CD4-positive, alpha-beta T cell (primary cell): ENCODE measurements at regions not wholly inside any gene's neighbourhood (a gene's known extent, or its start where the extent isn't known, plus 50 kb on each side); places are given as distances from the start of the nearest gene placed in this dataset.

Source experiments
- ATAC-seq: fragments of 200-7000 bp; cut with Tn5 transposase; one replicate; pipeline ENCODE4 v1.10.0; 2022; ENCODE audit warnings: mild to moderate bottlenecking; ENCODE audit not compliant: poor library complexity
- CTCF ChIA-PET: fragments of 350-600 bp; sonication (Branson Sonifier 250); formaldehyde crosslinking; loops from one replicate; lab custom pipeline; 2021; ENCODE audit warnings: antibody characterized with exemption, inconsistent platforms; lab: Charles Lee
- POLR2A ChIA-PET: fragments of 350-600 bp; sonication (Branson Sonifier 250); formaldehyde crosslinking; loops from one replicate; lab custom pipeline; 2021; ENCODE audit warnings: antibody characterized with exemption, inconsistent platforms; lab: Charles Lee
- DNase-seq, 14 experiments: peaks; one replicate each; pipeline ENCODE4 v3.0.0-alpha.2; 2013 to 2020; ENCODE audit warnings: mixed read lengths in 2 of 14
- H3K27ac ChIP-seq, 2 donors: one replicate each; pipeline versions ENCODE4 v1.5.1 to v1.7.0; 2013; ENCODE audit warnings: low read length in 2 of 2, low read depth in 1 of 2, mild to moderate bottlenecking in 1 of 2
- H3K27me3 ChIP-seq, 2 experiments: 1 replicate in 1 of 2; 2 replicates in 1 of 2; pipeline versions ENCODE4 v1.6.1 to v1.7.0; 2013; ENCODE audit warnings: low read length in 2 of 2, control low read depth in 1 of 2, mild to moderate bottlenecking in 1 of 2, moderate library complexity in 1 of 2; ENCODE audit not compliant: insufficient read depth in 2 of 2, control insufficient read depth in 1 of 2
- H3K36me3 ChIP-seq: one replicate; pipeline ENCODE4 v1.6.1; 2013; ENCODE audit warnings: low read length, control low read depth; ENCODE audit not compliant: insufficient read depth
- H3K4me1 ChIP-seq: one replicate; pipeline ENCODE4 v1.6.1; 2013; ENCODE audit warnings: low read length, control low read depth; ENCODE audit not compliant: insufficient read depth
- H3K4me3 ChIP-seq: one replicate; pipeline ENCODE4 v1.5.1; 2013; ENCODE audit warnings: mild to moderate bottlenecking, low read length, moderate library complexity
- H3K9me3 ChIP-seq, 2 experiments: 1 replicate in 1 of 2; 2 replicates in 1 of 2; pipeline versions ENCODE4 v1.6.1 to v1.7.0; 2013; ENCODE audit warnings: low read length in 2 of 2, mild to moderate bottlenecking in 2 of 2, control low read depth in 1 of 2, moderate library complexity in 1 of 2; ENCODE audit not compliant: control insufficient read depth in 1 of 2, insufficient read depth in 1 of 2
- H3K27ac Mint-ChIP-seq: one replicate; pipeline ENCODE4 v1.8.0; 2020; ENCODE audit warnings: mixed read lengths
- H3K27me3 Mint-ChIP-seq: one replicate; pipeline ENCODE4 v1.8.0; 2021; ENCODE audit warnings: mixed read lengths
- H3K36me3 Mint-ChIP-seq: one replicate; pipeline ENCODE4 v1.8.0; 2021; ENCODE audit warnings: low read depth, mixed read lengths
- H3K4me1 Mint-ChIP-seq: one replicate; pipeline ENCODE4 v1.8.0; 2021; ENCODE audit warnings: low read depth, mixed read lengths
- H3K4me3 Mint-ChIP-seq: one replicate; pipeline ENCODE4 v1.8.0; 2020; ENCODE audit warnings: mild to moderate bottlenecking, mixed read lengths
- H3K9me3 Mint-ChIP-seq: one replicate; pipeline ENCODE4 v1.8.0; 2020; ENCODE audit warnings: mixed read lengths
- CTCF ChIP-seq: fragments of 200-600 bp; IDR thresholded peaks from one replicate; pipeline ENCODE4 v1.8.0; 2022; ENCODE audit warnings: antibody characterized with exemption, mild to moderate bottlenecking
- intact Hi-C, 2 experiments: fragments of 100-400 bp; cut with DNase I in 1 of 2; cut with micrococcal nuclease in 1 of 2; formaldehyde crosslinking; loops; one replicate each; pipeline versions ENCODE4 v1.15.1 to v1.9.0; 2023 to 2025; cut with DNase I, micrococcal nuclease

GRCh38 chr13:50679321-50679720 lies 164.2 kb downstream of the DLEU7 start:
- no peak for ATAC-seq
- Histone ChIP-seq H3K27ac (no peak overlapping the region), H3K4me1 (no peaks in the 10 kb centered on the region), H3K36me3 (no peaks in the 10 kb centered on the region), H3K27me3 (no peaks in the 10 kb centered on the region), H3K9me3 (no peaks in the 10 kb centered on the region), H3K4me3 (no peak overlapping the region)
- no peak for DNase-seq
- Mint-ChIP-seq H3K4me1 (peaks cover 8% of the 10 kb centered on the region), H3K27me3 (no peaks in the 10 kb centered on the region), H3K27ac (no peak overlapping the region), H3K9me3 (no peaks in the 10 kb centered on the region), H3K36me3 (no peaks in the 10 kb centered on the region), H3K4me3 (no peak overlapping the region)
- intact Hi-C loops, result no loop called here
- ChIA-PET POLR2A (no interaction called here), CTCF (no interaction called here)
- TF ChIP-seq CTCF, result no peak

DNA sequence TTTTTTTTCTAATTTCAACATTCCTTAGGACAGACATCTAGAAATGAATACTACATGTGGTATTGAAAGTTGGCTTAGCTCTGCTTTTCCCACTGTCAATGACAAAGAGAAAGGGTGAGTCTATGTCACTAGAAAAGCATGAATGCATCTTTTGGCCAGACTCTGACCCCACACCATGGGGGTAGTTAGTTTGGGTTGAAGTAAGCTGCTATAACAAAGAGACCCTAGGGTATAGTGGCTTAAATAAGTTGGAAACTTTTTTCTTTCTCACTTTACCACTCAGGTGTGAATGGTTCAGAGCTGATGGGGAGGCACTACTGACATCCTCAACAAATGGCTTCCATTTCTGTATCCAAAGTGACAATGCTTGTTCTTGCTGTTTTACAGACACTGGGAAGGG lies 161.5 kb downstream of the DLEU7 start:
- TF ChIP-seq CTCF, result no peak
- ATAC-seq, result no peak
- Mint-ChIP-seq H3K4me1 (peaks cover 26% of the 10 kb centered on the region), H3K4me3 (no peak overlapping the region), H3K27me3 (no peaks in the 10 kb centered on the region), H3K9me3 (no peaks in the 10 kb centered on the region), H3K36me3 (no peaks in the 10 kb centered on the region), H3K27ac (no peak overlapping the region)
- Histone ChIP-seq H3K9me3 (no peaks in the 10 kb centered on the region), H3K27ac (no peak overlapping the region), H3K4me3 (no peak overlapping the region), H3K4me1 (no peaks in the 10 kb centered on the region), H3K36me3 (no peaks in the 10 kb centered on the region), H3K27me3 (no peaks in the 10 kb centered on the region)
- POLR2A ChIA-PET, result no interaction called here
- DNase-seq, result no peak
- CTCF ChIA-PET, result no interaction called here
- intact Hi-C loops, result no loop called here

- POLR2A ChIA-PET, result no interaction called here
- H3K4me1 ChIP-seq, result no peaks in the 10 kb centered on the region
- H3K27me3 Mint-ChIP-seq, result no peaks in the 10 kb centered on the region
- no peaks in the 10 kb centered on the region for H3K9me3 ChIP-seq
- H3K4me3 ChIP-seq, result no peak overlapping the region
- H3K36me3 Mint-ChIP-seq, result no peaks in the 10 kb centered on the region
- ATAC-seq (no peak), DNase-seq (no peak)
- H3K27ac Mint-ChIP-seq, result no peak overlapping the region
- CTCF ChIA-PET, result interaction anchor here (1.1 kb wide), 1 partner anchor 706 kb away, joined by 3 read pairs; no protein-coding TSS in a partner anchor
- no peak overlapping the region for H3K4me3 Mint-ChIP-seq
- no peaks in the 10 kb centered on the region for H3K36me3 ChIP-seq
- no peak for TF ChIP-seq CTCF
- H3K4me1 Mint-ChIP-seq, result peaks cover 28% of the 10 kb centered on the region
- H3K27ac ChIP-seq, result no peak overlapping the region
- intact Hi-C loops, result no loop called here
- no peaks in the 10 kb centered on the region for H3K9me3 Mint-ChIP-seq
- no peaks in the 10 kb centered on the region for H3K27me3 ChIP-seq
Observed at GRCh38 chr13:50682966-50683365, 160.5 kb downstream of the DLEU7 start.
